ENCODE measurements at regions not wholly inside any gene's neighbourhood (a gene's known extent, or its start where the extent isn't known, plus 50 kb on each side); places are given as distances from the start of the nearest gene placed in this dataset.

DNA sequence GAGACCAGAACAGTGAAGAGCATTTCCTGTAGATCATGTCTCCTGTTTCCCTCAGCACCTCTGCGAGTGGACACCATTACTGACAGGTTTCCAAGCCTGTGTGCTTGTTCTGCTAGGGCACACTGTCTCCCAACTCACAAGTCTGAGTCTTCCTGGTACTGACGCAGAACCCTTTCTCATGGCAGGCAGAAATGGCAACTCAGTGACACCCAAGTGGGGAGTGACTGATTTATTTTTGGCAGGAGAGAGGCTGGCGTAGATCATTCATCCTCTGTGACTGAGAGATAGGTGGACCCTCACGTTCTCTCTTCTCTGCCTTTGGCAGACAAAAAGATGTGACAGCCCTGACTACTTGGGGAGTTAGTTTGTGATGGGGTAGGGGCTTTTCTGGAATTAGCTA lies 183.4 kb downstream of the RFC3 start:
- ATAC-seq (ENCODE audit: poor library complexity), result no peak
- Mint-ChIP-seq H3K4me1 (ENCODE audit: low read depth) (no peaks in the 10 kb centered on the region), H3K9me3 (no peaks in the 10 kb centered on the region)

DNA sequence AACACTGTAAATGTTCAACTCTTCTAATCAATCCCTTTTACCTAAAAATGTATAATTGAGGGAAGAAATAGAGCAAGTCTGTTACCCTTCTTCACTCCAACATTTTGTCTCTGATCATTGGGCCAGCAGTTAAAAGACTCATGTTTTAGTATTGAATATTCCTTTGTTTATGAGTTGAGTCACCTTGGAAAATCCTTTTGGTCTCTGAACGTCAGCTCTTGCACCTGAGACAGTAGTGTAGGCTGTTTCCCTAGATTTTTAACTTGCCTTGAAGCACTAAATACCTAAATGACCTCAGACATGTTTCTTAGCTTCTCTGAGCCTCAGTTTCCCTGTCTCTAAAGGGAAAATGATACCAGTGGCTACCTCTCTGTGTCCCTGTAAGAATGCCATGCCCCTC lies 184.2 kb downstream of the RFC3 start:
- no peak for ATAC-seq (ENCODE audit: poor library complexity)
- Mint-ChIP-seq H3K36me3 (ENCODE audit: low read depth) (no peaks in the 10 kb centered on the region), H3K27ac (no peak overlapping the region), H3K4me3 (no peak overlapping the region), H3K27me3 (no peaks in the 10 kb centered on the region), H3K9me3 (no peaks in the 10 kb centered on the region), H3K4me1 (ENCODE audit: low read depth) (no peaks in the 10 kb centered on the region)
- TF ChIP-seq, protein P1, sequence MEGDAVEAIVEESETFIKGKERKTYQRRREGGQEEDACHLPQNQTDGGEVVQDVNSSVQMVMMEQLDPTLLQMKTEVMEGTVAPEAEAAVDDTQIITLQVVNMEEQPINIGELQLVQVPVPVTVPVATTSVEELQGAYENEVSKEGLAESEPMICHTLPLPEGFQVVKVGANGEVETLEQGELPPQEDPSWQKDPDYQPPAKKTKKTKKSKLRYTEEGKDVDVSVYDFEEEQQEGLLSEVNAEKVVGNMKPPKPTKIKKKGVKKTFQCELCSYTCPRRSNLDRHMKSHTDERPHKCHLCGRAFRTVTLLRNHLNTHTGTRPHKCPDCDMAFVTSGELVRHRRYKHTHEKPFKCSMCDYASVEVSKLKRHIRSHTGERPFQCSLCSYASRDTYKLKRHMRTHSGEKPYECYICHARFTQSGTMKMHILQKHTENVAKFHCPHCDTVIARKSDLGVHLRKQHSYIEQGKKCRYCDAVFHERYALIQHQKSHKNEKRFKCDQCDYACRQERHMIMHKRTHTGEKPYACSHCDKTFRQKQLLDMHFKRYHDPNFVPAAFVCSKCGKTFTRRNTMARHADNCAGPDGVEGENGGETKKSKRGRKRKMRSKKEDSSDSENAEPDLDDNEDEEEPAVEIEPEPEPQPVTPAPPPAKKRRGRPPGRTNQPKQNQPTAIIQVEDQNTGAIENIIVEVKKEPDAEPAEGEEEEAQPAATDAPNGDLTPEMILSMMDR (IDR thresholded peaks at IDR 0.05), result no peak
- ChIA-PET POLR2A (no interaction called here), CTCF (no interaction called here)
- DNase-seq, result no peak
- no peak overlapping the region for H3K4me3 ChIP-seq (ENCODE audit: low read length)
- H3K27me3 ChIP-seq (ENCODE audit: control insufficient read depth in 1 of 2, insufficient read depth in 2 of 2, low read length in 2 of 2), result no peaks in the 10 kb centered on the region
- no peak overlapping the region for H3K27ac ChIP-seq (ENCODE audit: low read depth in 1 of 2, low read length in 2 of 2)
- H3K9me3 ChIP-seq (ENCODE audit: control insufficient read depth in 1 of 2, insufficient read depth in 1 of 2, low read length in 2 of 2), result no peaks in the 10 kb centered on the region
- H3K36me3 ChIP-seq (ENCODE audit: insufficient read depth, low read length), result no peaks in the 10 kb centered on the region
- H3K4me1 ChIP-seq (ENCODE audit: insufficient read depth, low read length), result no peaks in the 10 kb centered on the region
- intact Hi-C loops (cut with DNase I, micrococcal nuclease), result no loop called here

More for the DNA sequence above, 183.4 kb downstream of the RFC3 start:
- TF ChIP-seq, protein P1 (IDR thresholded peaks at IDR 0.05), result no peak
- no peak for DNase-seq
- CTCF ChIA-PET, result no interaction called here
- intact Hi-C loops (cut with DNase I, micrococcal nuclease), result no loop called here
- H3K27ac Mint-ChIP-seq, result no peak overlapping the region
- H3K36me3 Mint-ChIP-seq (ENCODE audit: low read depth), result no peaks in the 10 kb centered on the region
- H3K27ac ChIP-seq (ENCODE audit: low read depth in 1 of 2, low read length in 2 of 2), result no peak overlapping the region
- H3K4me1 ChIP-seq (ENCODE audit: insufficient read depth, low read length), result no peaks in the 10 kb centered on the region
- no peak overlapping the region for H3K4me3 Mint-ChIP-seq
- H3K36me3 ChIP-seq (ENCODE audit: insufficient read depth, low read length), result no peaks in the 10 kb centered on the region
- no peaks in the 10 kb centered on the region for H3K27me3 Mint-ChIP-seq
- H3K9me3 ChIP-seq (ENCODE audit: control insufficient read depth in 1 of 2, insufficient read depth in 1 of 2, low read length in 2 of 2), result no peaks in the 10 kb centered on the region
- POLR2A ChIA-PET, result no interaction called here
- no peaks in the 10 kb centered on the region for H3K27me3 ChIP-seq (ENCODE audit: control insufficient read depth in 1 of 2, insufficient read depth in 2 of 2, low read length in 2 of 2)
- H3K4me3 ChIP-seq (ENCODE audit: low read length), result no peak overlapping the region

DNA sequence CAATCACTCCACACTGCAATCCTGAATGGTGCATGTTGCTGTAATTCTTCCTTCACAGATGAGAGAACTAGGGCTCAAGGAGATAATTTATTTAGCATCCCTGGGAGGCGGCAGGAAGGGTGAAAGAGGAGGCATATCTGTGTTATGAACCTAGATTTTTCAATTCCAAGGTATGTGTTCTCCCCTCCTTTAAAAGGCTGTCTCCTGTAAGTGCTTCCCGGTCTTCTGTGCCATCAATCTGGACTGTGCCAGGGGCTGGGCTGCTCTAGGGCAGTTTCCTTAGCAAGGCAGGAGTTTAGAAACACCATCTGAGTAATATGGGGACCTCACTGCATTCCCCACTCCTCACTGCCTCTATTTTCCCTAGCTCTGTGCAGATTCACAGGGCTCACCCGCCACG lies 185.0 kb downstream of the RFC3 start:
- Histone ChIP-seq H3K4me1 (ENCODE audit: insufficient read depth, low read length) (no peaks in the 10 kb centered on the region), H3K36me3 (ENCODE audit: insufficient read depth, low read length) (no peaks in the 10 kb centered on the region), H3K9me3 (ENCODE audit: control insufficient read depth in 1 of 2, insufficient read depth in 1 of 2, low read length in 2 of 2) (no peaks in the 10 kb centered on the region), H3K4me3 (ENCODE audit: low read length) (no peak overlapping the region), H3K27ac (ENCODE audit: low read depth in 1 of 2, low read length in 2 of 2) (no peak overlapping the region), H3K27me3 (ENCODE audit: control insufficient read depth in 1 of 2, insufficient read depth in 2 of 2, low read length in 2 of 2) (no peaks in the 10 kb centered on the region)
- POLR2A ChIA-PET, result no interaction called here
- H3K9me3 Mint-ChIP-seq, result no peaks in the 10 kb centered on the region
- H3K27ac Mint-ChIP-seq, result no peak overlapping the region
- intact Hi-C loops (cut with DNase I, micrococcal nuclease), result no loop called here
- TF ChIP-seq, protein P1 (IDR thresholded peaks at IDR 0.05), result no peak
- CTCF ChIA-PET, result no interaction called here
- no peak overlapping the region for H3K4me3 Mint-ChIP-seq
- DNase-seq (no peak), ATAC-seq (ENCODE audit: poor library complexity) (no peak)
- H3K4me1 Mint-ChIP-seq (ENCODE audit: low read depth), result no peaks in the 10 kb centered on the region
- H3K27me3 Mint-ChIP-seq, result no peaks in the 10 kb centered on the region
- no peaks in the 10 kb centered on the region for H3K36me3 Mint-ChIP-seq (ENCODE audit: low read depth)
